GM10266 (cell line): ENCODE measurements at regions not wholly inside any gene's neighbourhood (a gene's known extent, or its start where the extent isn't known, plus 50 kb on each side); places are given as distances from the start of the nearest gene placed in this dataset.

ENCODE experiments used
- DNase-seq: peaks from one replicate; pipeline ENCODE4 v3.0.0; 2012; ENCODE audit errors: extremely low spot score
- TF ChIP-seq, protein P1 (sequence below): IDR thresholded peaks from 2 replicates; pipeline ENCODE4 v1.5.1; 2012; ENCODE audit warnings: mild to moderate bottlenecking, low read depth; ENCODE audit not compliant: control insufficient read depth, insufficient read depth; ENCODE audit errors: missing control alignments

- TF ChIP-seq, protein P1, sequence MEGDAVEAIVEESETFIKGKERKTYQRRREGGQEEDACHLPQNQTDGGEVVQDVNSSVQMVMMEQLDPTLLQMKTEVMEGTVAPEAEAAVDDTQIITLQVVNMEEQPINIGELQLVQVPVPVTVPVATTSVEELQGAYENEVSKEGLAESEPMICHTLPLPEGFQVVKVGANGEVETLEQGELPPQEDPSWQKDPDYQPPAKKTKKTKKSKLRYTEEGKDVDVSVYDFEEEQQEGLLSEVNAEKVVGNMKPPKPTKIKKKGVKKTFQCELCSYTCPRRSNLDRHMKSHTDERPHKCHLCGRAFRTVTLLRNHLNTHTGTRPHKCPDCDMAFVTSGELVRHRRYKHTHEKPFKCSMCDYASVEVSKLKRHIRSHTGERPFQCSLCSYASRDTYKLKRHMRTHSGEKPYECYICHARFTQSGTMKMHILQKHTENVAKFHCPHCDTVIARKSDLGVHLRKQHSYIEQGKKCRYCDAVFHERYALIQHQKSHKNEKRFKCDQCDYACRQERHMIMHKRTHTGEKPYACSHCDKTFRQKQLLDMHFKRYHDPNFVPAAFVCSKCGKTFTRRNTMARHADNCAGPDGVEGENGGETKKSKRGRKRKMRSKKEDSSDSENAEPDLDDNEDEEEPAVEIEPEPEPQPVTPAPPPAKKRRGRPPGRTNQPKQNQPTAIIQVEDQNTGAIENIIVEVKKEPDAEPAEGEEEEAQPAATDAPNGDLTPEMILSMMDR: no peak
- no peak for DNase-seq
Observed at GRCh38 chr1:79945391-79945790, 938.9 kb upstream of the ADGRL4 start.

- TF ChIP-seq, protein P1: no peak
Observed at GRCh38 chr1:79929356-79929755, 922.8 kb upstream of the ADGRL4 start.

GRCh38 chr1:79928901-79929300, 922.4 kb upstream of the ADGRL4 start:
- TF ChIP-seq, protein P1: no peak
- no peak for DNase-seq

More at GRCh38 chr1:79929356-79929755, 922.8 kb upstream of the ADGRL4 start:
- DNase-seq: no peak

DNA sequence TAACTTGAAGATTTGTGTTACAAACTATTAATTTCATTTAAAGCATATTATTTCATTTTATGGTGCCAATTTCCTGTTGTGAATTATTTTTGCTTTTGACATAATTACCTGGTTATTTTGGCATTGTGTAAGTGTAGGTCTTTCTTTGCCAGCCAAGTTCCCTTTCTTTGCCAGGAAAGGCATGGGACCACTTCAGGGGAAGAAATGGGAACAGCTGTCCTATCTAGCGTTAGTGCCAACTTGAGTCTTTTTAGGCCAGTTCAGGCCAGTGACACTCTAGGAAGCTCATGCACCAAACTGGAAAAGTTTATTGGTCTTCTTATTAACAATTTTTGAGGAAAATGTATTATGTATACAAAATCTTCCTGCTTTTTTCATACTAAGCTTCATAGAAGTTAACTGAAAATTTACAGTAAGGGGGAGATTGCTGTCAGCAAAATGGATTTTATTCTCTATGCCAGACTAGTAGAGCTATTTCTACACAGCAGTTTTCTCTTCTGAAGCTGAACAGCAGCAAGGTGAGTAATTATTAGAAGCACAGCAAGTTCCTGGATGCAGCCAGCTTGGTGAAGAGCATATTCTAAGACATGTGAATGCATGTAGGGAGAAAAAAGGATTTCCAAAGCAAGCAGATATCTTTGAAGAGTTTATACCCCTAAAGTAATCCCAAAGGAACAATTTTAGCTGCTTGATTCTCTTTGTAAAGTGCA, 914.6 kb upstream of the ADGRL4 start:
- TF ChIP-seq, protein P1: no peak
- no peak for DNase-seq

DNA sequence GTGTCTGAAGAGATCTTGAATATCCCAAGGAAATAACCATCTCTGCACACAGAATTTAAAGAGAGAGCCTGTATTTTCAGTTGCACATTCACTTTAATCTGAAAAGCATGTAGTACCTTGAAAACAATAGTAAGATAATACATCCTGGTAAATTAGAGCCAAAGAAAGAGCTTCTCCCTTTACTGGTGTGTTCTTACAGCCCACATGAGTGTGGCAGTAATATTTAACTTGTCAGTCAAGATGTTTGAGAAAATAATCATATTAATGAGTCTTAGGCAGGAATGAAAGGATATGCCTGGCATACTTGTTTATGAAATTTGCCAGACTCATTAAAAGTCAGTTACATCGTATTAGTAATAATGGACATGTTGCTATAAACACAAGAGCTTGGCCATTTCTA, 908.4 kb upstream of the ADGRL4 start:
- no peak for DNase-seq
- TF ChIP-seq, protein P1: no peak

DNA sequence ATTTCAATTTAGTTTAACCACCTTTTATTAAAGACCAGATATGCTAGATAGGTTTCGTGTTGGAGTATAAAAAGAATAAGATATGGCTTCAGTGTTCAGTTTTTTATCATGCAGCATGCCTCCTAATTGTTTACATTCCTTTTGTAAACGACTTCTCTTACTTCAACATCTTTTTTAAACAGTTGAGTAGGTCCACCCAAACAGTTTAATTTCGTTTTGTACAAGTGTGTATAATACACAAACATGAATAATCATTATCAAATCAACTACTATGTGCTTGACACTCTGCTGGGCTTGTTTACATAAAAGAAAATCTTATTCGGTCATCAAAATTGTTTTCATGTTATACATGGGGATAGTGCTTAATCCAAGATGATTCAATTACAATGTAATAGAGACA, 906.3 kb upstream of the ADGRL4 start:
- no peak for DNase-seq
- TF ChIP-seq, protein P1: no peak

DNA sequence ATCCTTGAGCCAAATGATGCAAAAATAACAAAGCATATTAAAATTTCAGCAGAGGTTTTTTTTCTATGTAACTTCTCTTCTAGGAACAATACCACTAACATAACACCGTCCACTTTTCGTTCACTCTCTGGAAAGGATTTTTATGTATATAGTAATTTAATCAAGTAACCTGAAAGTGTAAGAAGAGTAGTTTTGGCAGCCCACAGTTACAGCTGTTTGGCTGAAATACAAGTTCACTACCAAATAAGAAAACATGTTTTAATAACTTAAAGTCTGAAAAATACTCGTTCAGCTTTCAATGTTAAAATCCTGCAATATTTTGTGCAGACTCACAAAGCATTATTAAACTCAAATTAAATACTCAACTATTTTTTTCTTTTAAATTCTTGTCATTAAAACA, 896.8 kb upstream of the ADGRL4 start:
- no peak for DNase-seq

More for the DNA sequence above, 896.8 kb upstream of the ADGRL4 start:
- TF ChIP-seq, protein P1: no peak
